ENCODE measurements at regions not wholly inside any gene's neighbourhood (a gene's known extent, or its start where the extent isn't known, plus 50 kb on each side); places are given as distances from the start of the nearest gene placed in this dataset.
"Not testable (repeated sequence)": the region's sequence is repeated elsewhere in the genome, so short reads cannot be mapped to it uniquely, and the experiment has no call there.

DNA sequence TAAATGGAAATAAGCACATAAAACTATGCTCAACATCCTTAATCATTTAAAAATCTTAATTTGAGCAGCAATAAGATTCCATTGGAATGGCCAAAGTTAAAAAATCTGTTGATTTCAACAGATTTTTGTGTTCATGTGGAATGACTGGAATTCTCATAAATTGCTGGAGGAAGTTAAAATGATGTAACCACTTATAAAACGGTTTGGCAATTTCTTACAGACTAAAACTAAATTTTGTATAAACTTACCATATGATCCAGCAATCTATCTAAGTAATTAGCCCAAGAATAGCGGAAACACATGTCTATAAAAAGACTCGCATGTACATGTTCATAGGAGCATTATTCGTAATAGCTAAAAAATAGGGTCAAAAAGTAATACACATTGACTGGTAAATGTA, 1713.6 kb downstream of the SI start:
- H3K4me3 ChIP-seq (replicated peaks in 1 of 3) = no peak overlapping the region
- H3K36me3 ChIP-seq = no peaks in the 10 kb centered on the region
- TF ChIP-seq POLR2A (IDR thresholded peaks at IDR 0.05) (no peak), CTCF (IDR thresholded peaks at IDR 0.05) (no peak)
- H3K4me1 ChIP-seq = no peaks in the 10 kb centered on the region
- DNase-seq = no peak
- 85 to 89% methylated on average over 4 of the region's 4 CpGs for WGBS, 2 donors
- H3K27me3 ChIP-seq = no peaks in the 10 kb centered on the region
- no peak overlapping the region for H3K27ac ChIP-seq
- no peaks in the 10 kb centered on the region for H3K9me3 ChIP-seq
- intact Hi-C loops (cut with DNase I) = no loop called here

GRCh38 chr3:163362151-163362550, 1716.1 kb downstream of the SI start:
- TF ChIP-seq POLR2A (IDR thresholded peaks at IDR 0.05) (no peak), CTCF (IDR thresholded peaks at IDR 0.05) (no peak)
- no peak for DNase-seq
- whole genome bisulfite sequencing, 2 donors = 82 to 88% methylated on average over 2 of the region's 2 CpGs
- Histone ChIP-seq H3K27me3 (no peaks in the 10 kb centered on the region), H3K36me3 (no peaks in the 10 kb centered on the region), H3K4me3 (replicated peaks in 1 of 3) (no peak overlapping the region), H3K9me3 (no peaks in the 10 kb centered on the region), H3K4me1 (no peaks in the 10 kb centered on the region), H3K27ac (no peak overlapping the region)
- intact Hi-C loops (cut with DNase I) = no loop called here

DNA sequence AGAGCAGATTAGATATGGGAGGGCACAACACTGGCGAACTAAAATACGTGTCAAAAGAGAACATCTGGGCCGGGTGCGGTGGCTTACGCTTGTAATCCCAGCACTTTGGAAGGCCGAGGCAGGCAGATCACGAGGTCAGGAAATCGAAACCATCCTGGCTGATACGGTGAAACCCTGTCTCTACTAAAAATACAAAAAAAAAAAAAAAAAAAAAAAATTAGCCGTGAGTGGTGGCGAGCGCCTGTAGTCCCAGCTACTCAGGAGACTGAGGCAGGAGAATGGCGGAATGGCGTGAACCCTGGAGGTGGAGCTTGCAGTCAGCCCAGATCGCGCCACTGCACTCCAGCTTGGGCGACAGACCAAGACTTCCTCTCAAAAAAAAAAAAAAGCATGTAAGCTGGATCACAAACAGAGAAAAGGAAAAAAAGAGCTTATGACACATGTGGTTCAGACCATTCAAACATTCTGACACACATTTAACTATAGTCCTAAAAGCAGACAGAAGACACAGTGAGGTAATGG, 1716.9 kb downstream of the SI start:
- intact Hi-C loops (cut with DNase I) = not testable (repeated sequence)

DNA sequence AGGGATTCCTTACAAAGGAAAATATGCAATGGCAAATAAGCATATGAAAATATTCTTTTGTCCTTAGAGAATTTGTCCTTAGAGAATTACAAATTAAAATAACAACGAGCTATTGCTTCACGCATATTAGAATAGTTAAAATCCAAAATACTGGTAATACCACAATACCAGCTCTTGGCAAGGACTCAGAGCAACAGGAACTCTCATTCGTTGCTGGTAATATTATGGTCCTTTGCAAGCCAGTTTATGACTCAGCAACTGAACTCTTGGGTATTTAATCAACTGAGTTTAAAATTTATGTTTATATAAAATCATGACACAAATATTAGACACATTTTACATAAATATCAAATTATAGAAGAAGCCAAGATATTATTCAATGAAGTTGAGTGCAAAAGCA, 1730.4 kb downstream of the SI start:
- H3K4me1 ChIP-seq = no peaks in the 10 kb centered on the region
- no peak overlapping the region for H3K27ac ChIP-seq
- H3K9me3 ChIP-seq = no peaks in the 10 kb centered on the region
- no peaks in the 10 kb centered on the region for H3K36me3 ChIP-seq
- intact Hi-C loops (cut with DNase I) = no loop called here
- DNase-seq = no peak
- H3K27me3 ChIP-seq = no peaks in the 10 kb centered on the region
- no peak for TF ChIP-seq CTCF (IDR thresholded peaks at IDR 0.05)
- TF ChIP-seq POLR2A (IDR thresholded peaks at IDR 0.05) = no peak
- H3K4me3 ChIP-seq (replicated peaks in 1 of 3) = no peak overlapping the region
- 77 to 81% methylated on average over 3 of the region's 3 CpGs for WGBS, 2 donors

More for the DNA sequence above, 1716.9 kb downstream of the SI start:
- H3K4me3 ChIP-seq (replicated peaks in 1 of 3); H3K36me3 ChIP-seq; DNase-seq; H3K9me3 ChIP-seq; H3K27me3 ChIP-seq; H3K27ac ChIP-seq; H3K4me1 ChIP-seq: not testable (repeated sequence)
- 86 to 91% methylated on average over 17 of the region's 17 CpGs for WGBS, 2 donors

DNA sequence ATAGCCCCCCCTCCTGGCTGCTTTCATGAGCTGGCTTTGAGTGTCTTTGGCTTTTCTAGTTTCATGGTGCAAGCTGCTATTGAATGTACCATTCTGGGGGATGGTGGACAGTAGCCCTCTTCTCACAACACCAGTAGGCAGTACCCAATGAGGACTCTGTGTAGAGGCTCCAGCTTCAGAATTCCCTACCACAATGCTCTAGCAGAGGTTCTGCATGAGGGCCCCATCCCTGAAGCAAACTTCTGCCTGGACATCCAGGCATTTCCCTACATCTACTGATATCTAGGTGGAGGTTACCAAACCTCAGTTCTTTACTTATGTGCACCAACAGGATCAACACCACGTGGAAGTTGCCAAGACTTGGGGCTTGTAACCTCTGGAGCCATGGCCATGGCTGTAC, 1742.9 kb downstream of the SI start:
- Histone ChIP-seq H3K36me3 (no peaks in the 10 kb centered on the region), H3K27ac (no peak overlapping the region)
- WGBS, 2 donors = 50% methylated on average over 1 of the region's 1 CpG

More for the DNA sequence above, 1742.9 kb downstream of the SI start:
- no peaks in the 10 kb centered on the region for H3K4me1 ChIP-seq
- no peak overlapping the region for H3K4me3 ChIP-seq (replicated peaks in 1 of 3)
- H3K9me3 ChIP-seq = no peaks in the 10 kb centered on the region
- TF ChIP-seq CTCF (IDR thresholded peaks at IDR 0.05) = no peak
- no peaks in the 10 kb centered on the region for H3K27me3 ChIP-seq
- no peak for DNase-seq
- intact Hi-C loops (cut with DNase I) = no loop called here
